ENCODE measurements at regions not wholly inside any gene's neighbourhood (a gene's known extent, or its start where the extent isn't known, plus 50 kb on each side); places are given as distances from the start of the nearest gene placed in this dataset.

DNA sequence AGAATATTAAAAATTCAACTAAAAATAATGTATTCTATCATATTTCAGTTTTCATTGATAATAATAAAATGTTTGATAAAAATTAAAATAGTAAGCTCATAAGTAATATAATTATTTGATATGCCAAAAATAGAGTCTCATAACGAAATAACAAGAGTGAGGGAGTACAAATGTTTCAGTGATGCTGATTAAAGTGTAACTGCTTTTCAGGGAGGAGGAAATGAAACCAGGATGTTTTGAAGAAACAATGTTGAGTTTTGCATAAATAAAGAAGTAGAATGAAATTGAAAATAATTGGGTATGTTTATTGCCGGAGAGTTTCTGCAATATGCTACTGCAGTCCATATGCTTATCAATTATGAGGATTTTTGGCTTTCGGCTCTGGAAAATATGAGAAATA is 1159.8 kb upstream of the ADGRL2 start:
- H3K36me3 ChIP-seq (ENCODE audit: control insufficient read depth in 3 of 3, insufficient read depth in 3 of 3, low read length in 3 of 3) = no peaks in the 10 kb centered on the region
- H3K27ac ChIP-seq (ENCODE audit: low read depth, low read length) = no peak overlapping the region
- no peaks in the 10 kb centered on the region for H3K4me1 ChIP-seq (ENCODE audit: control insufficient read depth in 3 of 3, insufficient read depth in 3 of 3, low read length in 3 of 3)
- H3K27me3 ChIP-seq (ENCODE audit: control insufficient read depth in 3 of 3, insufficient read depth in 3 of 3, low read length in 3 of 3) = no peaks in the 10 kb centered on the region
- no peak overlapping the region for H3K9ac ChIP-seq (ENCODE audit: low read depth in 1 of 3, low read length in 3 of 3)
- H3K9me3 ChIP-seq (ENCODE audit: control insufficient read depth in 3 of 3, low read length in 3 of 3) = no peaks in the 10 kb centered on the region
- H3K4me3 ChIP-seq (ENCODE audit: low read length in 3 of 3) = no peak overlapping the region

DNA sequence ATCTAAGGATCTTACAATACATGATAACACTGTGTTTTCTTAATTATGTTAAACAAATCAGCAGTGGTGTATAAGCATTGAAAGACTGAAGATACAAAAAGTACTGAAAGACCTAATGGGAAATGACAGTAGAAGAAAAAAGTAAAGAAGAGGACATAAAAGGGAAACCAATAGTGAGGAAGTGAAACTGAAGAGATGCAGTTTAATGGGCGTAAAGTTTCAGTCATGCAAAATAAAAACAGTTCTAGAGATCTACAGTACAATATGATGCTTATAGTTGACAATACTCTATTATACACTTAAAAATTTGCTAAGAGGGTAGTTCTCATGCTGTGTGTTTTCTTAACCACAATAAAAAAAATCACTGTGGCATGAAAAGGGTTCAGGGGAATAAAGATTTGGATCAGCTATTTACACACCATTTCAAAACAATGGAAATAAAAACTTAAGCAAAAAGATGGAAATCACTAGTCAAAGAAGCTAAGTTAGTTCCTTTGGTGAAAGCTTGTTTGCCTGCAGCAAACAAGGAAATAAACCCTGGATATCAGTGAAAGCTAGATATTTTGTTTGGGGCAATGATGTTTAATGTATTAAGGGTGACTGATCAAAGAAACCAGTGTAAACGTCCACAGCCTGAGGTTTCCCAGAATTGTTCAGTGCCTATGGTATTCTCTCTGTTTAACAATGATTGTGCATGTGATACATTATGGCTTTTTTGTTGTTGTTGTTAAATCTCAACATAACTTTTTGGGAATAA is 1160.8 kb upstream of the ADGRL2 start:
- no peaks in the 10 kb centered on the region for H3K9me3 ChIP-seq (ENCODE audit: control insufficient read depth in 3 of 3, low read length in 3 of 3)
- no peaks in the 10 kb centered on the region for H3K4me1 ChIP-seq (ENCODE audit: control insufficient read depth in 3 of 3, insufficient read depth in 3 of 3, low read length in 3 of 3)
- H3K36me3 ChIP-seq (ENCODE audit: control insufficient read depth in 3 of 3, insufficient read depth in 3 of 3, low read length in 3 of 3) = no peaks in the 10 kb centered on the region
- H3K9ac ChIP-seq (ENCODE audit: low read depth in 1 of 3, low read length in 3 of 3) = no peak overlapping the region
- H3K4me3 ChIP-seq (ENCODE audit: low read length in 3 of 3) = no peak overlapping the region
- H3K27ac ChIP-seq (ENCODE audit: low read depth, low read length) = no peak overlapping the region
- no peaks in the 10 kb centered on the region for H3K27me3 ChIP-seq (ENCODE audit: control insufficient read depth in 3 of 3, insufficient read depth in 3 of 3, low read length in 3 of 3)

DNA sequence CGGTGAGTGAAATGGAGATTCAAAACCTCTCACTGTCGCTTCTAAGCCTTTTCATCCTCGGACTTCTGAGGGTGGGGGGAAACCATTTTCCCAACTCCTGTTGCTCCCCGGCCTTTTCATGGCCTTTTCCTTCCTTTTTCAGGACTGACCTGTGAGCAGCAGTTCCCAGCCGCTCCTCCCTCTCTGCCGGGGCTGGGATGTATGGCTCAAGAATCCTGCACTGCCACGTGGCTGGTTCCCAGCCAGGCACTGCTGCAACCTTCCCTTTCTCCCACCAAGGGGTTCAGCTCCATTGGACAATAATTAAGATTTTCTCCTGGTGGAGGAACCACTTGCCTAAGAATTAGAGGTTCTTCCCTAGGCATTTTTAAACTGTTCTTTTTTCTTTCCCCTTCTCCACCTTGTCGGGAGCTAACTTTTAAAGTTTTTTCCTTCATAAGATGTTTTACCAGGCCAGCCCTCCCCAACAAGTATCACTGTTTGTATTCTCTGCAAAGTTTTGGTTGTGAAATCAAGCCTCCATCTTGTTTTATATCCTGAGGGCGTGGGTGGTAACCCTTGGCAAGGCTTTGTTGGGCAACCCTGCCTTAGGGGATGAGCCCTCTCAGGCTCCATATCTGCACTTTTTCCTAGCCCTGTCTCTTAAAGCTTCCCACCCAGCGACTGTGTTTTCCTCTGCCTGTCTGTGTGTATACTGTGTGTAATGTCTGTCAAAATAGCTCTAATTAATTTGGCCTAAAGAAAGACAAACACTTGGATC is 1166.6 kb upstream of the ADGRL2 start:
- Histone ChIP-seq H3K9me3 (ENCODE audit: control insufficient read depth in 3 of 3, low read length in 3 of 3) (no peaks in the 10 kb centered on the region), H3K9ac (ENCODE audit: low read depth in 1 of 3, low read length in 3 of 3) (no peak overlapping the region), H3K27ac (ENCODE audit: low read depth, low read length) (no peak overlapping the region), H3K4me1 (ENCODE audit: control insufficient read depth in 3 of 3, insufficient read depth in 3 of 3, low read length in 3 of 3) (no peaks in the 10 kb centered on the region), H3K4me3 (ENCODE audit: low read length in 3 of 3) (no peak overlapping the region), H3K27me3 (ENCODE audit: control insufficient read depth in 3 of 3, insufficient read depth in 3 of 3, low read length in 3 of 3) (no peaks in the 10 kb centered on the region), H3K36me3 (ENCODE audit: control insufficient read depth in 3 of 3, insufficient read depth in 3 of 3, low read length in 3 of 3) (no peaks in the 10 kb centered on the region)

DNA sequence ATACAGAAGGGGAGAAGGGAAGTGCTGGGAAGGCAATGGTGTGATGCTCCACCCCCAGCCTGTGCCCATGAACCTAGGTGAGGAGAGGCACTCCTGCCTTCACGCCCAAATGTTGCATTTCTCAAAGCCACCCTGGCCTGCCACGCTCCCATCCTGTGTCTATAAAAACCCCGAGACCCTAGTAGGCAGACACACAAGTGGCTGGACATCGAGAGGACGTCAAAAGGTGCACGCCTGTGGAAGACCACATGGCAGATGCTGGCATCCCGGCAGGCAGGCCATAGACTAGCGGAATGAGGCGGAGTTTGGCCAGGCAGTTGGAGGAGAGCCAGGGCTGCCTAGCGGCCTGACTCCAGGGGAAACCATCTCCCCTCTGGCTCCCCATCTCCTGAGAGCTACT is 1168.5 kb upstream of the ADGRL2 start:
- Histone ChIP-seq H3K27me3 (ENCODE audit: control insufficient read depth in 3 of 3, insufficient read depth in 3 of 3, low read length in 3 of 3) (no peaks in the 10 kb centered on the region), H3K4me1 (ENCODE audit: control insufficient read depth in 3 of 3, insufficient read depth in 3 of 3, low read length in 3 of 3) (no peaks in the 10 kb centered on the region), H3K36me3 (ENCODE audit: control insufficient read depth in 3 of 3, insufficient read depth in 3 of 3, low read length in 3 of 3) (no peaks in the 10 kb centered on the region), H3K9me3 (ENCODE audit: control insufficient read depth in 3 of 3, low read length in 3 of 3) (no peaks in the 10 kb centered on the region), H3K27ac (ENCODE audit: low read depth, low read length) (no peak overlapping the region), H3K9ac (ENCODE audit: low read depth in 1 of 3, low read length in 3 of 3) (no peak overlapping the region), H3K4me3 (ENCODE audit: low read length in 3 of 3) (no peak overlapping the region)

DNA sequence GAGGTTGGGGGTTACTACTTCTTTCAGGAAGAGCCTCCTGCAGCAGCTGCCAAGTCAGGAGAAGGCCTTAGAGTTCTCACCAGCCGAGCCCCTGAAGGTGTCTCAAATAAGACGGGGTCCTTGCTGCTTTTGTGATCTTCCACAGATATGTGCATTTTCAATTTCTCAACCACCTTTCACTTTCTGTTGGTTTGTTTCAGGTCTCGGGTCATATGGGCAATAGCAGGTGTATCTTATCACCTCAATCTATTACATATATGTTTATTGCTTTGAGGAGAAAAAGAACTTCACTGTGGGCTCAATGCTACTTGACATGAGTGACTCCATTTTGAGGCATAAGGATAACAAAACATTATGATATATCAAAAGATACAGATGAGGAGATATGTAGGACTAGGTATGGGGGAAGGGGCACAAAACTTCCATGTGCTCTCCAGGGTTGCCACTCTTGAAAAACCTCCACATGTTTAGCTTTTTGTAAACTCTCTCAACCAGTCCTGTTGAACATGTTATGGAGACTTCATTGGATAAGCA is 1171.4 kb upstream of the ADGRL2 start:
- no peak overlapping the region for H3K4me3 ChIP-seq (ENCODE audit: low read length in 3 of 3)
- no peak overlapping the region for H3K27ac ChIP-seq (ENCODE audit: low read depth, low read length)
- H3K27me3 ChIP-seq (ENCODE audit: control insufficient read depth in 3 of 3, insufficient read depth in 3 of 3, low read length in 3 of 3) = no peaks in the 10 kb centered on the region
- H3K4me1 ChIP-seq (ENCODE audit: control insufficient read depth in 3 of 3, insufficient read depth in 3 of 3, low read length in 3 of 3) = no peaks in the 10 kb centered on the region
- H3K9me3 ChIP-seq (ENCODE audit: control insufficient read depth in 3 of 3, low read length in 3 of 3) = no peaks in the 10 kb centered on the region
- H3K9ac ChIP-seq (ENCODE audit: low read depth in 1 of 3, low read length in 3 of 3) = no peak overlapping the region
- H3K36me3 ChIP-seq (ENCODE audit: control insufficient read depth in 3 of 3, insufficient read depth in 3 of 3, low read length in 3 of 3) = no peaks in the 10 kb centered on the region

DNA sequence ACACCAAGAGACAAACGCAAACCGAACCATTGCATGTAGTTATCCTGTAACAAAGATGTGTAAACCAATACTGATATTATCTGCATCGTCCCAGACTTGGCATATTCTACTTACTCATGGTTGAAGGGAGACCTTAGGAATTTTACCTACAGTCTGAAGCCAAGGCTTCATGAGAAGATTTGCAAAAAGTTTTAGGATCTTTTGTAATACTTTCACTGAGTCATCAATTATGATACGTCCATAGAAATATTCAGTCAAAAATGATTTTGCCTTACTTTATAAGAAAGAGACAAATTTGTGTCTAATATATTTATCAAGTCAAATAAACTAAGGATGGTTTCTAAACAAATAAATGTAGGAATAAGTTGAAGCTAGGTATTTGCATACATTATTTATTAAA is 1176.1 kb upstream of the ADGRL2 start:
- no peaks in the 10 kb centered on the region for H3K27me3 ChIP-seq (ENCODE audit: control insufficient read depth in 3 of 3, insufficient read depth in 3 of 3, low read length in 3 of 3)
- H3K36me3 ChIP-seq (ENCODE audit: control insufficient read depth in 3 of 3, insufficient read depth in 3 of 3, low read length in 3 of 3) = no peaks in the 10 kb centered on the region
- no peak overlapping the region for H3K4me3 ChIP-seq (ENCODE audit: low read length in 3 of 3)
- no peaks in the 10 kb centered on the region for H3K9me3 ChIP-seq (ENCODE audit: control insufficient read depth in 3 of 3, low read length in 3 of 3)
- H3K27ac ChIP-seq (ENCODE audit: low read depth, low read length) = no peak overlapping the region
- no peaks in the 10 kb centered on the region for H3K4me1 ChIP-seq (ENCODE audit: control insufficient read depth in 3 of 3, insufficient read depth in 3 of 3, low read length in 3 of 3)
- no peak overlapping the region for H3K9ac ChIP-seq (ENCODE audit: low read depth in 1 of 3, low read length in 3 of 3)

DNA sequence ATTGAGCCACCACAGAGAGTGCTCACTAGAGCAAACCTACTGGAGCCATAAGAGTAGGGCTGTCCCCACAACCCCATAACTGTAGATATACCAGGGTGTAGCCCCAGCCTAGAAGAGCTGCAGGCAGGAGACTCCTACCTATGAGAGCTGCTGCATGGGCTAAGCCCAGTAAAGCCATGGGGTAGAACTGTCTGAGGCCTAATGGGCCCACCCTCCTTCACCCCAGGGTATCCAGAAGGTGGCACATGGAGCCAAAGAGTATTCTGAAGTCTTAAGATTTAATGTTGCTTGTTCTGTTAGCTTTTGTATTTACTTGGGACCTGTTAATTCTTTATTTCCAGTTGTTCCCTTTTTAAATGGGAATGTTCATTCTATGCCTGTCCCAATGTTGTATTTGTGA is 1193.7 kb upstream of the ADGRL2 start:
- H3K27me3 ChIP-seq (ENCODE audit: control insufficient read depth in 3 of 3, insufficient read depth in 3 of 3, low read length in 3 of 3) = no peaks in the 10 kb centered on the region
- H3K4me3 ChIP-seq (ENCODE audit: low read length in 3 of 3) = no peak overlapping the region
- no peak overlapping the region for H3K27ac ChIP-seq (ENCODE audit: low read depth, low read length)
- H3K36me3 ChIP-seq (ENCODE audit: control insufficient read depth in 3 of 3, insufficient read depth in 3 of 3, low read length in 3 of 3) = no peaks in the 10 kb centered on the region
- no peaks in the 10 kb centered on the region for H3K9me3 ChIP-seq (ENCODE audit: control insufficient read depth in 3 of 3, low read length in 3 of 3)
- no peak overlapping the region for H3K9ac ChIP-seq (ENCODE audit: low read depth in 1 of 3, low read length in 3 of 3)
- no peaks in the 10 kb centered on the region for H3K4me1 ChIP-seq (ENCODE audit: control insufficient read depth in 3 of 3, insufficient read depth in 3 of 3, low read length in 3 of 3)

DNA sequence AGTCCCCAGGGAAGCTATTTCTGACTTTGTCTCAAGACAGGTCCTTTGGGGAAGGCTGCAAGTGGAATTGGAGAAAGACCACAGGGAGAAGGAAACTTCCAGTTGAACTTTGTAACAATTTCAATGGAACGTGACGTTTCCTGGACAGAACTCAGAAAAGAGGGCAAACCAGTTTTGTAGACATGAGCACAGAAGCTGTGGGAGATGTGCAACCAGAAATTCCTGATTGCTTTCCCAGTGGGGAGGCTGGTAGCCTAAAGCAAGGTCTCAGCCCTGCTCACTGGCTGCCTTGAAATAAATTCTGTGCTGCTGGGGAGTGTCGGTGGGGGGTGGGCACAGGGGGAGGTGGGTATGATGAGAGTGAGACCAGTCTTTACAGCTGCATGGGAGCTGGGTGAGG is 1206.7 kb upstream of the ADGRL2 start:
- no peaks in the 10 kb centered on the region for H3K4me1 ChIP-seq (ENCODE audit: control insufficient read depth in 3 of 3, insufficient read depth in 3 of 3, low read length in 3 of 3)
- peaks cover 0 to 2% (median 2%) of the 10 kb centered on the region in 3 donors for H3K9me3 ChIP-seq (ENCODE audit: control insufficient read depth in 3 of 3, low read length in 3 of 3)
- no peak overlapping the region for H3K4me3 ChIP-seq (ENCODE audit: low read length in 3 of 3)
- H3K27me3 ChIP-seq (ENCODE audit: control insufficient read depth in 3 of 3, insufficient read depth in 3 of 3, low read length in 3 of 3) = no peaks in the 10 kb centered on the region
- no peak overlapping the region for H3K9ac ChIP-seq (ENCODE audit: low read depth in 1 of 3, low read length in 3 of 3)
- H3K36me3 ChIP-seq (ENCODE audit: control insufficient read depth in 3 of 3, insufficient read depth in 3 of 3, low read length in 3 of 3) = no peaks in the 10 kb centered on the region
- H3K27ac ChIP-seq (ENCODE audit: low read depth, low read length) = no peak overlapping the region

DNA sequence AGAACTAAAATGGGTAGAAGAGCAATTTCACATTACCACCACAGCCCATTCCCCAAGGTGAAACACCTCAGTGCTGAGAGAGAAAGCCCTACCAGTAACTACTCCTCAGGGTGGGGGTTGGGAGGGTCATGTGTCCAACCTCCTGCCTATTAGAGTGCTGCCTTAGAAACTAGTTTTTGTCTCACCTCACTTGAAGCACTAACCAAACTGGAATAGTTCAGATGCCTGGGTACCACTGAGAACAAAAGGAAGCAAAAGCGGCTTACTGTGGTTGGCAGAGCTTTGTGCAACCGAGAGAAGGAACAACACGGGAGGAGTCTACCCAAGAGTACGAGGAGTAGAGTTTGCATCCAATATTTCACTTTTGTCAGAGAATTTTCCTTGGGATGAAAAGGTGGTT is 1207.5 kb upstream of the ADGRL2 start:
- no peak overlapping the region for H3K4me3 ChIP-seq (ENCODE audit: low read length in 3 of 3)
- no peaks in the 10 kb centered on the region for H3K4me1 ChIP-seq (ENCODE audit: control insufficient read depth in 3 of 3, insufficient read depth in 3 of 3, low read length in 3 of 3)
- no peaks in the 10 kb centered on the region for H3K27me3 ChIP-seq (ENCODE audit: control insufficient read depth in 3 of 3, insufficient read depth in 3 of 3, low read length in 3 of 3)
- H3K9me3 ChIP-seq (ENCODE audit: control insufficient read depth in 3 of 3, low read length in 3 of 3) = peaks cover 0 to 2% (median 2%) of the 10 kb centered on the region in 3 donors
- H3K36me3 ChIP-seq (ENCODE audit: control insufficient read depth in 3 of 3, insufficient read depth in 3 of 3, low read length in 3 of 3) = no peaks in the 10 kb centered on the region
- no peak overlapping the region for H3K27ac ChIP-seq (ENCODE audit: low read depth, low read length)
- no peak overlapping the region for H3K9ac ChIP-seq (ENCODE audit: low read depth in 1 of 3, low read length in 3 of 3)

DNA sequence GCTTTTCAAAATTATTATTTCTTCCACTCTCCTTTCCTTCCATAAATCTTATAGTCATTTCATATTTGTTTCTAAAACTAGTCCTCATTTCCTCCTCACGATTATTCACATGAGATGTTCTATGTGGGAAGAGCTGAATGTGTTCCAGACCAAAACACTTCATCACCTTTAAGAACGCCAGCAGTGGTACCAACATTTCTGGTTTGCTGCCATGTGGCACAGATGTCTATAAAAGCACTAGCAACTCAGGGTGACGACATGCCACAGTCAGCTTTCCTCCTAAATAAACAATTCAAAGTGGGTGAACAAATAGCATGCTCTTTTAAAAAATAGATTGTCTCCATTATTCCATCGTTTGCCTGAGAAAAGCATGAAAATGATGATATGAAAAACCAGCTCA is 1217.8 kb upstream of the ADGRL2 start:
- Histone ChIP-seq H3K27ac (ENCODE audit: low read depth, low read length) (no peak overlapping the region), H3K9ac (ENCODE audit: low read depth in 1 of 3, low read length in 3 of 3) (no peak overlapping the region), H3K9me3 (ENCODE audit: control insufficient read depth in 3 of 3, low read length in 3 of 3) (peaks cover 0 to 3% (median 0%) of the 10 kb centered on the region in 3 donors), H3K36me3 (ENCODE audit: control insufficient read depth in 3 of 3, insufficient read depth in 3 of 3, low read length in 3 of 3) (no peaks in the 10 kb centered on the region), H3K27me3 (ENCODE audit: control insufficient read depth in 3 of 3, insufficient read depth in 3 of 3, low read length in 3 of 3) (no peaks in the 10 kb centered on the region), H3K4me3 (ENCODE audit: low read length in 3 of 3) (no peak overlapping the region), H3K4me1 (ENCODE audit: control insufficient read depth in 3 of 3, insufficient read depth in 3 of 3, low read length in 3 of 3) (no peaks in the 10 kb centered on the region)
